Adipocyte (in vitro differentiated cells): ENCODE measurements at regions not wholly inside any gene's neighbourhood (a gene's known extent, or its start where the extent isn't known, plus 50 kb on each side); places are given as distances from the start of the nearest gene placed in this dataset.
A peak's percentile ranks its signal among the peaks of the same experiment; 100 is the strongest.
"Not testable (repeated sequence)": the region's sequence is repeated elsewhere in the genome, so short reads cannot be mapped to it uniquely, and the experiment has no call there.

Source experiments
- DNase-seq: peaks from one replicate; pipeline ENCODE4 v3.0.0-alpha.2; 2015; ENCODE audit warnings: low read depth
- H3K27me3 ChIP-seq: replicated peaks from 2 replicates; pipeline ENCODE4 v1.7.0; 2013; ENCODE audit warnings: mild to moderate bottlenecking, low read length, moderate library complexity; ENCODE audit not compliant: control insufficient read depth, insufficient read depth
- H3K36me3 ChIP-seq: 2 replicates; pipeline ENCODE4 v1.7.0; 2013; ENCODE audit warnings: low read length, mild to moderate bottlenecking, moderate library complexity; ENCODE audit not compliant: control insufficient read depth, insufficient read depth, severe bottlenecking
- H3K4me1 ChIP-seq: 2 replicates; pipeline ENCODE4 v1.7.0; 2013; ENCODE audit warnings: mild to moderate bottlenecking, low read length, moderate library complexity; ENCODE audit not compliant: control insufficient read depth, insufficient read depth
- H3K4me3 ChIP-seq: 2 replicates; pipeline ENCODE4 v1.7.0; 2013; ENCODE audit warnings: mild to moderate bottlenecking, low read length, moderate library complexity
- H3K9ac ChIP-seq: 2 replicates; pipeline ENCODE4 v1.7.0; 2013; ENCODE audit warnings: mild to moderate bottlenecking, low read length, moderate library complexity
- H3K9me3 ChIP-seq: 2 replicates; pipeline ENCODE4 v1.7.0; 2013; ENCODE audit warnings: mild to moderate bottlenecking, low read length, moderate library complexity; ENCODE audit not compliant: control insufficient read depth

GRCh38 chr10:64039198-64039597, 518.0 kb downstream of the REEP3 start:
- Histone ChIP-seq H3K4me1 (peaks cover 4% of the 10 kb centered on the region), H3K9ac (no peak overlapping the region), H3K4me3 (no peak overlapping the region), H3K27me3 (peaks cover 21% of the 10 kb centered on the region), H3K36me3 (no peaks in the 10 kb centered on the region), H3K9me3 (no peaks in the 10 kb centered on the region)
- no peak for DNase-seq

- Histone ChIP-seq H3K9ac (no peak overlapping the region), H3K9me3 (no peaks in the 10 kb centered on the region), H3K4me3 (no peak overlapping the region), H3K4me1 (peaks cover 4% of the 10 kb centered on the region), H3K27me3 (peaks cover 21% of the 10 kb centered on the region), H3K36me3 (no peaks in the 10 kb centered on the region)
- no peak for DNase-seq
These were observed 519.6 kb downstream of the REEP3 start for GRCh38 chr10:64040781-64041180.

- H3K27me3 ChIP-seq: peaks cover 21% of the 10 kb centered on the region
- H3K9me3 ChIP-seq: no peaks in the 10 kb centered on the region
- H3K36me3 ChIP-seq: no peaks in the 10 kb centered on the region
- H3K4me1 ChIP-seq: peaks cover 3% of the 10 kb centered on the region
- H3K4me3 ChIP-seq: peak overlapping the region; percentile 62
- H3K9ac ChIP-seq: no peak overlapping the region
- peak; percentile 83 for DNase-seq
These were observed 520.2 kb downstream of the REEP3 start for GRCh38 chr10:64041185-64041988.

- Histone ChIP-seq H3K9ac (no peak overlapping the region), H3K4me1 (no peaks in the 10 kb centered on the region), H3K9me3 (no peaks in the 10 kb centered on the region)
These were observed 520.8 kb downstream of the REEP3 start for GRCh38 chr10:64041989-64042490.

GRCh38 chr10:64044098-64044497, 522.9 kb downstream of the REEP3 start:
- peaks cover 5% of the 10 kb centered on the region for H3K27me3 ChIP-seq
- DNase-seq: no peak
- H3K36me3 ChIP-seq: no peaks in the 10 kb centered on the region
- no peak overlapping the region for H3K9ac ChIP-seq
- no peaks in the 10 kb centered on the region for H3K4me1 ChIP-seq
- H3K9me3 ChIP-seq: no peaks in the 10 kb centered on the region
- H3K4me3 ChIP-seq: no peak overlapping the region

More at GRCh38 chr10:64041989-64042490, 520.8 kb downstream of the REEP3 start:
- Histone ChIP-seq H3K27me3 (peaks cover 15% of the 10 kb centered on the region), H3K4me3 (no peak overlapping the region), H3K36me3 (no peaks in the 10 kb centered on the region)
- no peak for DNase-seq

GRCh38 chr10:64044957-64045632, 523.9 kb downstream of the REEP3 start:
- not testable (repeated sequence) for H3K4me3 ChIP-seq, H3K9ac ChIP-seq, H3K36me3 ChIP-seq, DNase-seq, H3K4me1 ChIP-seq, H3K9me3 ChIP-seq, H3K27me3 ChIP-seq

GRCh38 chr10:64054392-64054791, 533.2 kb downstream of the REEP3 start:
- Histone ChIP-seq H3K4me1 (no peaks in the 10 kb centered on the region), H3K9ac (no peak overlapping the region), H3K4me3 (no peak overlapping the region), H3K9me3 (no peaks in the 10 kb centered on the region), H3K36me3 (no peaks in the 10 kb centered on the region), H3K27me3 (peaks cover 3% of the 10 kb centered on the region)
- DNase-seq: no peak

GRCh38 chr10:64059884-64060283, 538.7 kb downstream of the REEP3 start:
- DNase-seq: no peak
- Histone ChIP-seq H3K4me3 (no peak overlapping the region), H3K4me1 (no peaks in the 10 kb centered on the region), H3K9me3 (no peaks in the 10 kb centered on the region), H3K9ac (no peak overlapping the region), H3K36me3 (no peaks in the 10 kb centered on the region), H3K27me3 (no peaks in the 10 kb centered on the region)

GRCh38 chr10:64060389-64060788, 539.2 kb downstream of the REEP3 start:
- Histone ChIP-seq H3K4me1 (no peaks in the 10 kb centered on the region), H3K36me3 (no peaks in the 10 kb centered on the region), H3K4me3 (no peak overlapping the region), H3K9ac (no peak overlapping the region), H3K9me3 (no peaks in the 10 kb centered on the region), H3K27me3 (no peaks in the 10 kb centered on the region)
- no peak for DNase-seq

- Histone ChIP-seq H3K4me3 (no peak overlapping the region), H3K27me3 (no peaks in the 10 kb centered on the region), H3K4me1 (no peaks in the 10 kb centered on the region), H3K9me3 (no peaks in the 10 kb centered on the region), H3K9ac (no peak overlapping the region), H3K36me3 (no peaks in the 10 kb centered on the region)
- DNase-seq: no peak
These were observed 541.6 kb downstream of the REEP3 start for GRCh38 chr10:64062793-64063192.

GRCh38 chr10:64067009-64067606, 545.9 kb downstream of the REEP3 start:
- no peaks in the 10 kb centered on the region for H3K9me3 ChIP-seq
- H3K4me3 ChIP-seq: no peak overlapping the region
- H3K27me3 ChIP-seq: no peaks in the 10 kb centered on the region
- no peaks in the 10 kb centered on the region for H3K36me3 ChIP-seq
- H3K9ac ChIP-seq: no peak overlapping the region
- H3K4me1 ChIP-seq: no peaks in the 10 kb centered on the region
- DNase-seq: no peak
